Activated T-cell treated with anti-CD3 and anti-CD28 coated beads, Interleukin-2, amount 50 U/mL, for 24 hours (primary cell): ENCODE measurements at regions not wholly inside any gene's neighbourhood (a gene's known extent, or its start where the extent isn't known, plus 50 kb on each side); places are given as distances from the start of the nearest gene placed in this dataset.
"Not testable (repeated sequence)": the region's sequence is repeated elsewhere in the genome, so short reads cannot be mapped to it uniquely, and the experiment has no call there.

Experiments
- DNase-seq: peaks from one replicate; pipeline ENCODE4 v3.0.0-alpha.2; 2020
- H3K27ac Mint-ChIP-seq: 2 replicates; pipeline ENCODE4 v1.8.0; 2020; ENCODE audit warnings: mild to moderate bottlenecking, mixed read lengths
- H3K27me3 Mint-ChIP-seq: 2 replicates; pipeline ENCODE4 v1.8.0; 2020; ENCODE audit warnings: mixed read lengths
- H3K36me3 Mint-ChIP-seq: 2 replicates; pipeline ENCODE4 v1.8.0; 2020; ENCODE audit warnings: low read depth, mixed read lengths
- H3K4me1 Mint-ChIP-seq: 2 replicates; pipeline ENCODE4 v1.8.0; 2020; ENCODE audit warnings: low read depth, mixed read lengths
- H3K4me3 Mint-ChIP-seq: 2 replicates; pipeline ENCODE4 v1.8.0; 2020; ENCODE audit warnings: mild to moderate bottlenecking, moderate library complexity, mixed read lengths
- H3K9me3 Mint-ChIP-seq: 2 replicates; pipeline ENCODE4 v1.8.0; 2020; ENCODE audit warnings: mixed read lengths

GRCh38 chr5:126004636-126005035 is 418.6 kb upstream of the GRAMD2B start:
- no peak overlapping the region for H3K4me3 Mint-ChIP-seq
- no peaks in the 10 kb centered on the region for H3K36me3 Mint-ChIP-seq
- H3K9me3 Mint-ChIP-seq = no peaks in the 10 kb centered on the region
- DNase-seq = no peak
- no peaks in the 10 kb centered on the region for H3K4me1 Mint-ChIP-seq
- H3K27ac Mint-ChIP-seq = no peak overlapping the region
- no peaks in the 10 kb centered on the region for H3K27me3 Mint-ChIP-seq

GRCh38 chr5:126007841-126008240 is 415.4 kb upstream of the GRAMD2B start:
- H3K9me3 Mint-ChIP-seq = no peaks in the 10 kb centered on the region
- no peak for DNase-seq

GRCh38 chr5:126009566-126009965 is 413.6 kb upstream of the GRAMD2B start:
- Mint-ChIP-seq H3K4me3 (no peak overlapping the region), H3K27me3 (no peaks in the 10 kb centered on the region), H3K27ac (no peak overlapping the region), H3K36me3 (no peaks in the 10 kb centered on the region), H3K9me3 (no peaks in the 10 kb centered on the region), H3K4me1 (no peaks in the 10 kb centered on the region)
- DNase-seq = no peak

More at GRCh38 chr5:126007841-126008240, 415.4 kb upstream of the GRAMD2B start:
- H3K4me1 Mint-ChIP-seq = no peaks in the 10 kb centered on the region
- no peaks in the 10 kb centered on the region for H3K36me3 Mint-ChIP-seq
- no peak overlapping the region for H3K4me3 Mint-ChIP-seq
- H3K27ac Mint-ChIP-seq = no peak overlapping the region
- H3K27me3 Mint-ChIP-seq = no peaks in the 10 kb centered on the region

GRCh38 chr5:126011526-126011925 is 411.7 kb upstream of the GRAMD2B start:
- not testable (repeated sequence) for H3K4me1 Mint-ChIP-seq, H3K9me3 Mint-ChIP-seq, H3K27me3 Mint-ChIP-seq, DNase-seq, H3K36me3 Mint-ChIP-seq, H3K4me3 Mint-ChIP-seq, H3K27ac Mint-ChIP-seq

- no peak for DNase-seq
- H3K27me3 Mint-ChIP-seq = no peaks in the 10 kb centered on the region
- H3K27ac Mint-ChIP-seq = no peak overlapping the region
- H3K36me3 Mint-ChIP-seq = no peaks in the 10 kb centered on the region
- no peaks in the 10 kb centered on the region for H3K9me3 Mint-ChIP-seq
- no peaks in the 10 kb centered on the region for H3K4me1 Mint-ChIP-seq
- H3K4me3 Mint-ChIP-seq = no peak overlapping the region
Measured at GRCh38 chr5:126014676-126015075, 408.5 kb upstream of the GRAMD2B start.

GRCh38 chr5:126015235-126016181 is 407.7 kb upstream of the GRAMD2B start:
- DNase-seq = no peak
- no peaks in the 10 kb centered on the region for H3K27me3 Mint-ChIP-seq

GRCh38 chr5:126016256-126016655 is 407.0 kb upstream of the GRAMD2B start:
- Mint-ChIP-seq H3K27me3 (no peaks in the 10 kb centered on the region), H3K27ac (no peak overlapping the region), H3K4me1 (no peaks in the 10 kb centered on the region), H3K4me3 (no peak overlapping the region), H3K9me3 (no peaks in the 10 kb centered on the region), H3K36me3 (no peaks in the 10 kb centered on the region)
- DNase-seq = no peak

More at GRCh38 chr5:126015235-126016181, 407.7 kb upstream of the GRAMD2B start:
- H3K36me3 Mint-ChIP-seq = no peaks in the 10 kb centered on the region
- no peaks in the 10 kb centered on the region for H3K9me3 Mint-ChIP-seq
- H3K27ac Mint-ChIP-seq = no peak overlapping the region
- no peaks in the 10 kb centered on the region for H3K4me1 Mint-ChIP-seq
- no peak overlapping the region for H3K4me3 Mint-ChIP-seq

GRCh38 chr5:126017096-126017495 is 406.1 kb upstream of the GRAMD2B start:
- Mint-ChIP-seq H3K36me3 (no peaks in the 10 kb centered on the region), H3K4me3 (no peak overlapping the region), H3K27ac (no peak overlapping the region), H3K27me3 (no peaks in the 10 kb centered on the region), H3K4me1 (no peaks in the 10 kb centered on the region), H3K9me3 (no peaks in the 10 kb centered on the region)
- DNase-seq = no peak

GRCh38 chr5:126020770-126021169 is 402.4 kb upstream of the GRAMD2B start:
- Mint-ChIP-seq H3K4me3 (no peak overlapping the region), H3K4me1 (no peaks in the 10 kb centered on the region), H3K27me3 (no peaks in the 10 kb centered on the region), H3K9me3 (no peaks in the 10 kb centered on the region), H3K27ac (no peak overlapping the region), H3K36me3 (no peaks in the 10 kb centered on the region)
- DNase-seq = no peak

- H3K36me3 Mint-ChIP-seq = no peaks in the 10 kb centered on the region
- H3K27me3 Mint-ChIP-seq = no peaks in the 10 kb centered on the region
- H3K4me3 Mint-ChIP-seq = no peak overlapping the region
- DNase-seq = no peak
- H3K4me1 Mint-ChIP-seq = no peaks in the 10 kb centered on the region
- no peak overlapping the region for H3K27ac Mint-ChIP-seq
- peaks cover 21% of the 10 kb centered on the region for H3K9me3 Mint-ChIP-seq
Measured at GRCh38 chr5:126023994-126024441, 399.2 kb upstream of the GRAMD2B start.

GRCh38 chr5:126027149-126027548 is 396.1 kb upstream of the GRAMD2B start:
- Mint-ChIP-seq H3K27ac (no peak overlapping the region), H3K4me3 (no peak overlapping the region), H3K36me3 (no peaks in the 10 kb centered on the region), H3K27me3 (no peaks in the 10 kb centered on the region), H3K9me3 (peaks cover 31% of the 10 kb centered on the region), H3K4me1 (no peaks in the 10 kb centered on the region)
- no peak for DNase-seq

- DNase-seq = no peak
- no peaks in the 10 kb centered on the region for H3K27me3 Mint-ChIP-seq
- no peaks in the 10 kb centered on the region for H3K4me1 Mint-ChIP-seq
- no peak overlapping the region for H3K4me3 Mint-ChIP-seq
- peaks cover 31% of the 10 kb centered on the region for H3K9me3 Mint-ChIP-seq
- no peaks in the 10 kb centered on the region for H3K36me3 Mint-ChIP-seq
- H3K27ac Mint-ChIP-seq = no peak overlapping the region
Measured at GRCh38 chr5:126027652-126028051, 395.6 kb upstream of the GRAMD2B start.

- no peaks in the 10 kb centered on the region for H3K36me3 Mint-ChIP-seq
- no peak for DNase-seq
- no peaks in the 10 kb centered on the region for H3K27me3 Mint-ChIP-seq
- peaks cover 31% of the 10 kb centered on the region for H3K9me3 Mint-ChIP-seq
- H3K4me1 Mint-ChIP-seq = no peaks in the 10 kb centered on the region
- no peak overlapping the region for H3K4me3 Mint-ChIP-seq
- H3K27ac Mint-ChIP-seq = no peak overlapping the region
Measured at GRCh38 chr5:126028336-126028735, 394.9 kb upstream of the GRAMD2B start.

GRCh38 chr5:126029282-126029681 is 393.9 kb upstream of the GRAMD2B start:
- not testable (repeated sequence) for H3K4me1 Mint-ChIP-seq, H3K27me3 Mint-ChIP-seq, H3K27ac Mint-ChIP-seq, H3K4me3 Mint-ChIP-seq, H3K36me3 Mint-ChIP-seq, DNase-seq
- H3K9me3 Mint-ChIP-seq = peaks cover 31% of the 10 kb centered on the region

- no peak for DNase-seq
- Mint-ChIP-seq H3K36me3 (no peaks in the 10 kb centered on the region), H3K4me3 (no peak overlapping the region), H3K27me3 (no peaks in the 10 kb centered on the region), H3K4me1 (no peaks in the 10 kb centered on the region), H3K9me3 (peaks cover 31% of the 10 kb centered on the region), H3K27ac (no peak overlapping the region)
Measured at GRCh38 chr5:126030698-126031097, 392.5 kb upstream of the GRAMD2B start.
